DOHH2 (cell line): ENCODE measurements at regions not wholly inside any gene's neighbourhood (a gene's known extent, or its start where the extent isn't known, plus 50 kb on each side); places are given as distances from the start of the nearest gene placed in this dataset.

Experiments
- EZH2phosphoT487 ChIP-seq: fragments of 200-600 bp; sonication (generic); IDR thresholded peaks from 2 replicates; pipeline ENCODE4 v1.6.1; 2017; ENCODE audit warnings: borderline replicate concordance, mild to moderate bottlenecking, antibody characterized with exemption, low read length, moderate library complexity, mixed read lengths
- TF ChIP-seq, protein P1 (sequence below): fragments of 200-600 bp; sonication (generic); IDR thresholded peaks from one replicate; pipeline ENCODE4 v1.5.1; 2014; ENCODE audit warnings: antibody characterized with exemption, mild to moderate bottlenecking, low read depth, low read length; ENCODE audit not compliant: poor library complexity, severe bottlenecking

DNA sequence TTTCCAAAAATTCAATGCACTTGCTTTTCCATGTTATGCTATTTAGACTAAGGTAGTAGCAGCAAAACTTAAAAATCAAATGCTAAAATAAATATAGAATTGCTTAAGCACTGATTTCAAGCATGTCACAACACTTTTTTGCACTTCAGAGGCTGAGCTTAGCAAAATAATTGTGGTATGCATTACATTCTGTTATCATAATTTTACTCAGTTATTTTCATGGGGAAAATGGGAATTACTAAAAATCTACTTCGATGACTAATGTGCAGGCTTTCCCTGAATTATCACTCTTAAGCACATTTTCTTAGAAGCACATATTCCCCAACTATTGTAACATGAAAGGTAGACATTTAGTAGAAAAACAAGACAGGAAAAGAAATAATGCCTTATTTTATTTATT is 322.4 kb upstream of the CBLB start:
- TF ChIP-seq, protein P1, sequence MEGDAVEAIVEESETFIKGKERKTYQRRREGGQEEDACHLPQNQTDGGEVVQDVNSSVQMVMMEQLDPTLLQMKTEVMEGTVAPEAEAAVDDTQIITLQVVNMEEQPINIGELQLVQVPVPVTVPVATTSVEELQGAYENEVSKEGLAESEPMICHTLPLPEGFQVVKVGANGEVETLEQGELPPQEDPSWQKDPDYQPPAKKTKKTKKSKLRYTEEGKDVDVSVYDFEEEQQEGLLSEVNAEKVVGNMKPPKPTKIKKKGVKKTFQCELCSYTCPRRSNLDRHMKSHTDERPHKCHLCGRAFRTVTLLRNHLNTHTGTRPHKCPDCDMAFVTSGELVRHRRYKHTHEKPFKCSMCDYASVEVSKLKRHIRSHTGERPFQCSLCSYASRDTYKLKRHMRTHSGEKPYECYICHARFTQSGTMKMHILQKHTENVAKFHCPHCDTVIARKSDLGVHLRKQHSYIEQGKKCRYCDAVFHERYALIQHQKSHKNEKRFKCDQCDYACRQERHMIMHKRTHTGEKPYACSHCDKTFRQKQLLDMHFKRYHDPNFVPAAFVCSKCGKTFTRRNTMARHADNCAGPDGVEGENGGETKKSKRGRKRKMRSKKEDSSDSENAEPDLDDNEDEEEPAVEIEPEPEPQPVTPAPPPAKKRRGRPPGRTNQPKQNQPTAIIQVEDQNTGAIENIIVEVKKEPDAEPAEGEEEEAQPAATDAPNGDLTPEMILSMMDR = no peak
- no peak for TF ChIP-seq EZH2phosphoT487
